ENCODE measurements at regions not wholly inside any gene's neighbourhood (a gene's known extent, or its start where the extent isn't known, plus 50 kb on each side); places are given as distances from the start of the nearest gene placed in this dataset.

GRCh38 chr1:218748071-218748470 lies 402.9 kb downstream of the TGFB2 start:
- TF ChIP-seq, protein P1, sequence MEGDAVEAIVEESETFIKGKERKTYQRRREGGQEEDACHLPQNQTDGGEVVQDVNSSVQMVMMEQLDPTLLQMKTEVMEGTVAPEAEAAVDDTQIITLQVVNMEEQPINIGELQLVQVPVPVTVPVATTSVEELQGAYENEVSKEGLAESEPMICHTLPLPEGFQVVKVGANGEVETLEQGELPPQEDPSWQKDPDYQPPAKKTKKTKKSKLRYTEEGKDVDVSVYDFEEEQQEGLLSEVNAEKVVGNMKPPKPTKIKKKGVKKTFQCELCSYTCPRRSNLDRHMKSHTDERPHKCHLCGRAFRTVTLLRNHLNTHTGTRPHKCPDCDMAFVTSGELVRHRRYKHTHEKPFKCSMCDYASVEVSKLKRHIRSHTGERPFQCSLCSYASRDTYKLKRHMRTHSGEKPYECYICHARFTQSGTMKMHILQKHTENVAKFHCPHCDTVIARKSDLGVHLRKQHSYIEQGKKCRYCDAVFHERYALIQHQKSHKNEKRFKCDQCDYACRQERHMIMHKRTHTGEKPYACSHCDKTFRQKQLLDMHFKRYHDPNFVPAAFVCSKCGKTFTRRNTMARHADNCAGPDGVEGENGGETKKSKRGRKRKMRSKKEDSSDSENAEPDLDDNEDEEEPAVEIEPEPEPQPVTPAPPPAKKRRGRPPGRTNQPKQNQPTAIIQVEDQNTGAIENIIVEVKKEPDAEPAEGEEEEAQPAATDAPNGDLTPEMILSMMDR (conservative IDR thresholded peaks at IDR 0.05; ENCODE audit: control insufficient read depth, insufficient read depth, low read depth, low read length) = no peak
- DNase-seq (ENCODE audit: low read depth) = peak; percentile 25
- no peak overlapping the region for H3K4me3 ChIP-seq (ENCODE audit: control insufficient read depth, low read depth, low read length)

- TF ChIP-seq, protein P1 (conservative IDR thresholded peaks at IDR 0.05; ENCODE audit: control insufficient read depth, insufficient read depth, low read depth, low read length) = no peak
- no peak overlapping the region for H3K4me3 ChIP-seq (ENCODE audit: control insufficient read depth, low read depth, low read length)
- DNase-seq (ENCODE audit: low read depth) = no peak
Observed at GRCh38 chr1:218750216-218750970, 405.3 kb downstream of the TGFB2 start.

DNA sequence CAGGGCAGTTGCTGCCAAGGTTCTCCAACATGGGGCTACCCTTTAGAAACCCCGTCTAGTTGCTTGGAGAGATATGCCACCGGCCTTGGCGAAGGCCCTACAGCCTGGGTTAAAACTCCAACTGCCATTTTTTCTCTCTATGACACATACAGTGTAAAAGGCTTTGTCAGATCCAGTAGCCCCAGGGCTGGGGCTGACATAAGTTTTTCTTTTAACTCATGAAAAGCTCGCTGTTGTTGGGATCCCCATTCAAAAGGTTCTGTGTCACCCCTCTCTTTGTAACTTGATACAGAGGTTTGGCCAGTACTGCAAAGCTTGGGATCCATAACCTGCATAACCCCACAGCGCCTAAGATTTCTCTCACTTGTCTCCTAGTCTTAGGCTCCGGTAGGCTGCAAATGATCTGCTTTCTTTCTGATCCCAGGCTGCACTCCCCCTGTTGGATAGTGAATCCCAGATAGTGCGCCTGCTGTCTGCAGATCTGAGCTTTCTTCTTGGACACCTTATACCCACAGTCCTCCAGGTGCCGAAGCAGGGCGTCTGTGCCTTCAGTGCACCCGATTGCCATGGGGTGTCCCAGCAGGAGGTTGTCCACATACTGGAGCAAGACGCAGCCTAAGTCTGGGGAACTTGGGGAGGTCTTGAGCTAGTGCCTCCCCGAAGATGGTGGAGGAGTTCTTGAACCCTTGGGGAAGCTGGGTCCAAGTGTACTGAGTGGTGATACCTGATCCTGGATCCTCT lies 406.2 kb downstream of the TGFB2 start:
- H3K4me3 ChIP-seq (ENCODE audit: control insufficient read depth, low read depth, low read length) = no peak overlapping the region
- DNase-seq (ENCODE audit: low read depth) = no peak
- TF ChIP-seq, protein P1 (conservative IDR thresholded peaks at IDR 0.05; ENCODE audit: control insufficient read depth, insufficient read depth, low read depth, low read length) = no peak

GRCh38 chr1:218752126-218752525 lies 407.0 kb downstream of the TGFB2 start:
- TF ChIP-seq, protein P1 (conservative IDR thresholded peaks at IDR 0.05; ENCODE audit: control insufficient read depth, insufficient read depth, low read depth, low read length) = no peak
- H3K4me3 ChIP-seq (ENCODE audit: control insufficient read depth, low read depth, low read length) = no peak overlapping the region
- no peak for DNase-seq (ENCODE audit: low read depth)

GRCh38 chr1:218754477-218754876 lies 409.3 kb downstream of the TGFB2 start:
- H3K4me3 ChIP-seq (ENCODE audit: control insufficient read depth, low read depth, low read length) = no peak overlapping the region
- TF ChIP-seq, protein P1 (conservative IDR thresholded peaks at IDR 0.05; ENCODE audit: control insufficient read depth, insufficient read depth, low read depth, low read length) = no peak
- DNase-seq (ENCODE audit: low read depth) = no peak

- H3K4me3 ChIP-seq (ENCODE audit: control insufficient read depth, low read depth, low read length) = no peak overlapping the region
- TF ChIP-seq, protein P1 (conservative IDR thresholded peaks at IDR 0.05; ENCODE audit: control insufficient read depth, insufficient read depth, low read depth, low read length) = no peak
- no peak for DNase-seq (ENCODE audit: low read depth)
Observed at GRCh38 chr1:218755128-218755527, 410.0 kb downstream of the TGFB2 start.

Measured in fibroblast of mammary gland (primary cell).